HG03095 (cell line): ENCODE measurements at regions not wholly inside any gene's neighbourhood (a gene's known extent, or its start where the extent isn't known, plus 50 kb on each side); places are given as distances from the start of the nearest gene placed in this dataset.
"Not testable (repeated sequence)": the region's sequence is repeated elsewhere in the genome, so short reads cannot be mapped to it uniquely, and the experiment has no call there.

ENCODE experiments used
- ATAC-seq: cut with Tn5 transposase; IDR thresholded peaks from one replicate; pipeline ENCODE4 v1.9.1; 2021; ENCODE audit warnings: moderate library complexity; ENCODE audit not compliant: unreplicated experiment

GRCh38 chr15:96043591-96044171, 286.8 kb upstream of the NR2F2 start:
- ATAC-seq: no peak

DNA sequence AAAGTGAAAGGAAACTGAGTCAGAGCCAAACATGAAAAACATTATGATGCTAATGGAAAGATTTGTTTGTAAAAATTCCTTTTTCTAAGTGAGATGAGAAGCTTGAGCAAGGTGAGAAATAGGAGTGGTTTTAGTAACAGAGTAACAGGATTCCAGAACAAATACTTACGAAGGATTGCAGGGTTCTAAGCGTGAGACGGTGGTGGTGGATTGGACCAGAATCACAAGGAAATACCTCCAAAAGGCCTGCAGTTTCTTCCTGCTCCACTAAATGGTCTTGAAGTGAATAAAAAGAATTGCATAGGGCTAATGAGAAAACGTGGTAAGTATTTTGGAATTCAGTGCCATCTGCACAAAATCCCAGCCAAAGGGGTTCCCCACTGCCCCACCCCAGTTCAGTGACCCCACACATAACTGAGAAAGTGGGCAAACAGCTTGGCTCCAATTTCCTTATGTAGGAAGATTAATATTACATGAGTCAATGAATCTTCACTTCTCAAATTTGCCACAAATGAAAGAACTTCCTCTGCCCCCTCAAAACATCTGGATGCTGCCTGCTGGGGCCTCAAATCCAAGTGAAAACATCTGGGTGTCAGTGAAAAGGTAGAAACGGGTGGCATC, 283.8 kb upstream of the NR2F2 start:
- no peak for ATAC-seq

GRCh38 chr15:96047255-96047931, 283.1 kb upstream of the NR2F2 start:
- no peak for ATAC-seq

- no peak for ATAC-seq
These were observed 281.2 kb upstream of the NR2F2 start for GRCh38 chr15:96049323-96049722.

GRCh38 chr15:96049766-96050165, 280.7 kb upstream of the NR2F2 start:
- no peak for ATAC-seq

DNA sequence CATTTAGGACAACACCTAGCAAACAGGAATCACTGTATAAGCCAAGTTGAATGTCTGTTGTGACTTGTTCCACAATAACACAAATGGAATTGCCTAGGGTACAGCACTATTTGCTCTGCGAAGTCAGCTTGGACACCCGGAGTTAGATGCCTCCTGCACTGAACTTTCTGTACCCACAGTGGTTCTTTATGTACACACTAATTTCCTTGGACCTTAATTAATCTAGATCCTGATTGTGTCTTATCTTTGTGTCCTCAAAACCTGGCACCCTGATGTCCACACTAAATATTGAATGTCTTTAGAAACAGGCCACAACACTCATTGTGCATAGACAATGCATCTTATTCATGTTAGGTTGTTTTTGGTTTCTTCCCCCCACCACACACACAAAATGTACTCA, 278.9 kb upstream of the NR2F2 start:
- no peak for ATAC-seq

GRCh38 chr15:96052154-96052553, 278.3 kb upstream of the NR2F2 start:
- ATAC-seq: no peak

DNA sequence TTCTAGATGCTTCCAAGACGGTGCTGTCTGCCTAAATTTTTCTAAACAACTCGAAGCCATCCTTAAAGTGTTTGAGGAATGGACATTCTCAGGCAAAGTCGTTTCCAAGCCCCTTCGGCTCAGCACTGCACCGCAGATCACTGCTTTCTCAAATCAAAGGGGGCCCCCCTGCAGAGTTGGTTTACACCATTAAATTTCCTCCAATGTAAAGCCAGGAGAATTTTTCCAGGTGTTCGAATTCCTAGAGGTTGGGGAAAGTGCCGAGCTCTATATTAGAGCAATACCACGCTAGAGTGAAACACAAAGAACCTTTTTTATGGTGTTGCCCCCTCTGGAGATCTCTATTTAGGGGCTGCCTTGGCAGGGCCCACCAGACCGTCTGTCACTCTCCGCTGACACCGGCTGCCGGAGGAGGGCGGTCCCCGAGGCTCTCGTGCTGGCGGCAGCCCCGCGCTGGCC, 277.9 kb upstream of the NR2F2 start:
- ATAC-seq: no peak

- no peak for ATAC-seq
These were observed 277.3 kb upstream of the NR2F2 start for GRCh38 chr15:96053031-96053780.

DNA sequence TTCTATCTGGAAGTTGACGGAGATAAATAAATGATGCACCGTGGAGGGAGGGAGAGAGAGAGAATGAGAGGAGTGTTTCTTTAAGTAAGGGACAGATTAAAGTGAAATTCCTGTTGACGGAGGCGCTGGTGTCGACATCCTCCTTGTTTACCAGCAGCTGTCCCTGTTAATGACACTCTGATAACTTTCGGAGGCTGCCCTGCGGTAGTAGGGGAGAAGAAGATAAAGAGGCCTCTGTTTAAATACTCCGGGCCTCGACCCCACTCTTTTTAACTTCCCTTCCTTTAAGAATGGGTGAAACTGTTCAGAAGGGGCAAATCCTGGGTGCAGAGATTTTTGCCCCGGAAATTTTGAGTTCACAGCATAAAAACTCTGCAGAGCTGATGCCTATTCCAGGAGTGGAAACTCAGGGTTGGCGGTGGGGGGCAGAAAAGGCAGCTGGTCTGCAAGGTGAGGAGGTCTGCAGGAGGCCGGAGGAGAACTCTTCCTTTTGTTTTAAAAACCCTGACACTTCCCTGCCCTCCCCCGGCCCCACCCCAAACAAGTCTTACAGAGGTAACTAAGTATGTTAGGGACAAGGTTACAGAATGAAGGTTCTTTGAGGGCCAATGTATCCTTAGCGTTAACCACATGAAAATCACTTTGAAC, 276.6 kb upstream of the NR2F2 start:
- ATAC-seq: no peak

- ATAC-seq: no peak
These were observed 275.9 kb upstream of the NR2F2 start for GRCh38 chr15:96054621-96055020.

DNA sequence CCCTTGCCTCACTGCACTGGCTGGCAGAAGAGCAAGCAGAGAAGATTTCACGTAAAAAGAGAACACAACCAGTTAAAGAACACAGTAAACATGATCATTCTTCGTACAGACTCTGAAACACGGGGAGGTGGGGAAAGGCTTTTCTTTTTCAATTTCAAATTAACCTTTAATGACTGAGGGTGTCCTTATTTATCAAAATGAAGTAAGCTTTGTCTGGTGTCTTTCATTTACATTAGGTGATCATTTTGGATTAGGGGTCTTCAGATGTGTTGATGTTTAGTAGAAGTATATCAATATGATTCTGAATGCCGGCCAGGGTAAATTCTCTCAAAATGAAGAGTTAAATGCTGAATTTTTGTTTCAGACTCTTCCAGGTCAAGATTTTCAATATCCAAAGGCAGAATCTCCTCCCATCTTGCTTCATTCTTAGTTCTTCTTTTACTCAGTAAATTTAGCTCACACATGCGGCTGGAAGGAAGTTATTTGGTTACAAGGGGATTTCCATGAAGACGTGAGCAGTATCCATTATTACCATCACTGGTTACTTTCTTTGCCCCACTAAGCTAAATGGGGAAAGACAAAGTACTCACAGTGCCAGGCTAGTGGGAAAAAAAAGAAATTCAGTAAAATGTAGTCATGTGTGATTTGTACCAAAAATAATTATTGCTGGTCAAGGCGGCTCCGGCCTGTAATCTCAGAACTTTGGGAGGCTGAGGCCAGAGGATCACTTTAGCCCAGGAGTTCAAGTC, 272.2 kb upstream of the NR2F2 start:
- ATAC-seq: peak; percentile 82

DNA sequence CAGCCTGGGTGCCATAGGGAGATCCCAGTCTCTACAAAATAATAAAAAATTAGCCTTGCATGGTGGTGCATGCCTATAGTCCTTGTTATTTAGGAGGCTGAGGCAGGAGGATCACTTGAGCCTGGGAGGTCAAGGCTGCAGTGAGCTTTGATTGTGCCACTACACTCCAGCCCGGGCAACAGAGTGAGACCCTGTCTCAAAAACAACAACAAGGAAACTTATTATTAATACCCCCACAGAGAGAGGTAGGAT, 271.7 kb upstream of the NR2F2 start:
- not testable (repeated sequence) for ATAC-seq

GRCh38 chr15:96060591-96060990, 269.9 kb upstream of the NR2F2 start:
- ATAC-seq: not testable (repeated sequence)

- no peak for ATAC-seq
These were observed 266.1 kb upstream of the NR2F2 start for GRCh38 chr15:96064351-96064756.

DNA sequence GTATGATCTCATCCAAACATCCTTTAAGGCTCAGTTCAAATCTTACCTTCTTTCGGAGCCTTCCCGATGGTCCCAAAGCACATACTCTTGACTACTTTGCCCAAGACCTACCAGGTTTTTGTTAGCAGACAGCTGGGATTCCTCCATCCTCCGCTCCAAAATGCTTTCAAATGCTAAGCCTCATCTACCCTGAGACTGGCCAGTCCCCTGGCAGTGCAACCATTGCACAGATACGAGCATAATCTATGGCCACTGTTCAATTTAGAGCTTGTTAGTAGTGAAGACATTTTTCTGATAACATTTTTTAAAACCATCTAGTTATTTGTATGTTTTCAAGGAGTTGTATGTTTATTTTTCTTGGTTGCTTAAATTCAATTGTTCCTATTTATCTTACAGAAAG, 264.4 kb upstream of the NR2F2 start:
- ATAC-seq: no peak

GRCh38 chr15:96066852-96067495, 263.5 kb upstream of the NR2F2 start:
- no peak for ATAC-seq

- no peak for ATAC-seq
These were observed 262.8 kb upstream of the NR2F2 start for GRCh38 chr15:96067677-96068076.

DNA sequence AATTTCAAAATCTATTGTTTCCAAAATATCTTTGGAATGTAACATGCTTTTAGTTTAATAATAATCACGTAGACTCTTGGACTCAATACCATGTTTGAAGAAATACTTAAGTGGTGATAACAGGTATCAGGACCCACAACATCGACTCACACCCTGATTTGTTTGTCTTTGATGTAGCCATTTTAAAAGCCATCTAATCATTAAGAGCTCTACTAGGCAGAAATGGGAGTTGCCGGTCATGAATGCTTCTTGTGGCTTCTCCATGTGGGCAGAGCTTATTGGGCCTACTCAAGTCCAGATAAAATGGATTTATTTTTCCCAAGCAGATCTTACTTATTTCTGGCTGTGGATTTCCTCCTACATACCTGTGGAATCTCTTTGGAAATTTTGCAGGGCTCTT, 261.6 kb upstream of the NR2F2 start:
- no peak for ATAC-seq

DNA sequence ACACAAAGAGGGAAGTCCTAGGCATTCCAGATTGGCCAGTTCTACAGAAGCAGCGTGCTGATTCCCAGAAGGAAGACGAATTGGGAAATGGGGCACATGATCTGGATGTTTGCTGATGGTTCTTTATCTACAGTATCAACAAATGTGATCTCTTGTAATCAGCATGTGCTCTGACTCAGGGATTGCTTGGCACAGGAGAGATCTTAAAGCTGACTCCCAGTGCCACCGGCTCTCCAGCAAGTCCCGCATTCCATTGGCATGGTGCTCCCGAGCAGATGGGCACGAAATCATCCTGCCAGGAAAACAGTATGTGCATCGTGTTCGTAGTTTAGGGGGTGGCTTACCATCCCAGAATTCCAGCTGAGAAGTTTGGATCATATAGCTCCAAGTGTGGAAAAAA, 259.9 kb upstream of the NR2F2 start:
- no peak for ATAC-seq
